ENCODE measurements at regions not wholly inside any gene's neighbourhood (a gene's known extent, or its start where the extent isn't known, plus 50 kb on each side); places are given as distances from the start of the nearest gene placed in this dataset.
"Not testable (repeated sequence)": the region's sequence is repeated elsewhere in the genome, so short reads cannot be mapped to it uniquely, and the experiment has no call there.

DNA sequence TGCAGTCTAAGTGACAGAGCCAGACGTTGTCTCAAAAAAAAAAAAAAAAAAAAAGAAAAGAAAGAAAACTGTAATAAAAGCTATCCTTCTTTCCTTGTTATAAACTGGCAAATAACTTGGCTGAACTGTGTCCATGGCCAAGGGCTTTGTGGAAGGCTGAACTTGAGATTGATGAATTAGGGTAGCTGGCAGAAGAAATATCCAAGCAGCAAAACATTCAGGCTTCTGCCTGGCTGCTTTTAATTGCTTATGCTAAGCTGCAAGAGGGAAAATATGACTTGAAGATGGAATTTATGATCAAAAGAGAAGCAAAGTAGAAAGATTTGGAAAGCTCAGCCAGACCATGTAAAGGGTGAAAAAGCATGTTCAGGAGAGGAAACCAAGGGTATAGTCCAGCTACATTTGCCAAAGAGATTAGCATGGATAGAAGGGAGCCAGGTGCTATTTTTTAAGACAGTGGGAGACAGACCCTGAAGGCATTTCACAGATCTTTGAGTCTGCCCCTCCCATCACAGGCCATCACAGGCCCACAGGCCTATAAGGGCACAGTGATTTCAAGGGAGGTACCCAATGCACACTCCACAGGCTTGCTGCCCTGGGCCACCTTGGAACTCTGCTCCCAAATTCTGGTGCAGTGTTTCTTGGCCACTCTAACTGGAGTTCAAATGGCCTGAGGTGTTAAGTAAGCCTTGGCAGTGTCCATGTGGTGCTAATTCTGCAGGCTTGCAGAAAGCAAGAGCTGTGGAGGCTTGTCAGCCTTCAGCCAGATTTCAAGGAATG, 226.0 kb downstream of the AEBP2 start:
- no peak for TF ChIP-seq SUZ12 (IDR thresholded peaks at IDR 0.05)
- TF ChIP-seq TARDBP (IDR thresholded peaks at IDR 0.05), result no peak
- no peak for TF ChIP-seq ELF4 (IDR thresholded peaks at IDR 0.05)
- TF ChIP-seq HDGF (IDR thresholded peaks at IDR 0.05; ENCODE audit: borderline replicate concordance), result no peak
- TF ChIP-seq BHLHE40 (IDR thresholded peaks at IDR 0.05; ENCODE audit: borderline replicate concordance), result no peak
- TF ChIP-seq L3MBTL2 (conservative IDR thresholded peaks at IDR 0.05), result no peak
- TF ChIP-seq FOXM1 (IDR thresholded peaks at IDR 0.05; ENCODE audit: borderline replicate concordance), result no peak
- TF ChIP-seq ARNT (IDR thresholded peaks at IDR 0.05), result no peak
- ChIA-PET CTCF (no interaction called here), POLR2A (no interaction called here)
- no peak for DNase-seq (ENCODE audit: extremely low spot score)

- TF ChIP-seq ARNT (IDR thresholded peaks at IDR 0.05) (no peak), NFRKB (IDR thresholded peaks at IDR 0.05) (no peak), L3MBTL2 (conservative IDR thresholded peaks at IDR 0.05) (no peak), ZNF384 (IDR thresholded peaks at IDR 0.05) (no peak), CTBP1 (IDR thresholded peaks at IDR 0.05; ENCODE audit: borderline replicate concordance) (no peak), BHLHE40 (IDR thresholded peaks at IDR 0.05; ENCODE audit: borderline replicate concordance) (no peak), SUZ12 (IDR thresholded peaks at IDR 0.05) (no peak), SP1 (IDR thresholded peaks at IDR 0.05) (no peak), ELF4 (IDR thresholded peaks at IDR 0.05) (no peak), HDGF (IDR thresholded peaks at IDR 0.05; ENCODE audit: borderline replicate concordance) (no peak), TARDBP (IDR thresholded peaks at IDR 0.05) (no peak)
- TF ChIP-seq, protein P1, sequence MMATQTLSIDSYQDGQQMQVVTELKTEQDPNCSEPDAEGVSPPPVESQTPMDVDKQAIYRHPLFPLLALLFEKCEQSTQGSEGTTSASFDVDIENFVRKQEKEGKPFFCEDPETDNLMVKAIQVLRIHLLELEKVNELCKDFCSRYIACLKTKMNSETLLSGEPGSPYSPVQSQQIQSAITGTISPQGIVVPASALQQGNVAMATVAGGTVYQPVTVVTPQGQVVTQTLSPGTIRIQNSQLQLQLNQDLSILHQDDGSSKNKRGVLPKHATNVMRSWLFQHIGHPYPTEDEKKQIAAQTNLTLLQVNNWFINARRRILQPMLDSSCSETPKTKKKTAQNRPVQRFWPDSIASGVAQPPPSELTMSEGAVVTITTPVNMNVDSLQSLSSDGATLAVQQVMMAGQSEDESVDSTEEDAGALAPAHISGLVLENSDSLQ (IDR thresholded peaks at IDR 0.05), result no peak
- CTCF ChIA-PET, result no interaction called here
- DNase-seq (ENCODE audit: extremely low spot score), result no peak
- POLR2A ChIA-PET, result no interaction called here
Measured at GRCh38 chr12:19666070-19666469, 226.8 kb downstream of the AEBP2 start.

- TF ChIP-seq BHLHE40 (IDR thresholded peaks at IDR 0.05; ENCODE audit: borderline replicate concordance) (no peak), L3MBTL2 (conservative IDR thresholded peaks at IDR 0.05) (no peak), ELF4 (IDR thresholded peaks at IDR 0.05) (no peak), FOXM1 (IDR thresholded peaks at IDR 0.05; ENCODE audit: borderline replicate concordance) (no peak), ZNF384 (IDR thresholded peaks at IDR 0.05) (no peak)
- TF ChIP-seq, protein P1 (IDR thresholded peaks at IDR 0.05), result no peak
- POLR2A ChIA-PET, result no interaction called here
- DNase-seq (ENCODE audit: extremely low spot score), result no peak
- CTCF ChIA-PET, result no interaction called here
Measured at GRCh38 chr12:19669793-19670192, 230.5 kb downstream of the AEBP2 start.

DNA sequence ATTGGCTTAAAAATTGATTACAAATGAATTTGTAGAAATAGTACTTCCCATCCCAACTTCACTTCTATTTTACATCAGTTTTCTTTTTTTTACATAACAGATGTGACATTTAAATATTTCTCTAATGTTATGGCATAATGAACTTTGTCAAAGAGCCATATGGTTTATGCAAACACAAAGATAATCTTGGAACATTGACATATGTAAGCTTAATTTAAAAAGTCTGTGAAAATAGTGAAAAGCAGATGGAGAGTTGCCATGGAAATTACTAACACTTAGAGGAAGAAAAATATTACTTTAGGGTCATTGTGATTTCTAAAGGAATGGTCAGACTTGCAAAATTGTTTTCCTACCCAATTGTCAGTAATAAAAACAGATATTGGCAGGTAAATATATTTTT, 232.4 kb downstream of the AEBP2 start:
- DNase-seq (ENCODE audit: extremely low spot score), result no peak
- ChIA-PET POLR2A (no interaction called here), CTCF (no interaction called here)
- TF ChIP-seq FOXM1 (IDR thresholded peaks at IDR 0.05; ENCODE audit: borderline replicate concordance), result no peak
- no peak for TF ChIP-seq ARNT (IDR thresholded peaks at IDR 0.05)
- TF ChIP-seq L3MBTL2 (conservative IDR thresholded peaks at IDR 0.05), result no peak
- TF ChIP-seq SUZ12 (IDR thresholded peaks at IDR 0.05), result no peak
- no peak for TF ChIP-seq CTBP1 (IDR thresholded peaks at IDR 0.05; ENCODE audit: borderline replicate concordance)
- no peak for TF ChIP-seq ZNF384 (IDR thresholded peaks at IDR 0.05)
- TF ChIP-seq LEF1 (IDR thresholded peaks at IDR 0.05; ENCODE audit: borderline replicate concordance), result no peak
- no peak for TF ChIP-seq HDGF (IDR thresholded peaks at IDR 0.05; ENCODE audit: borderline replicate concordance)

GRCh38 chr12:19674437-19674836, 235.1 kb downstream of the AEBP2 start:
- CTCF ChIA-PET, result interaction anchor here (0.6 kb wide), 1 partner anchor 261 kb away, joined by 3 read pairs; no protein-coding TSS in a partner anchor
- TF ChIP-seq FOXA1 (IDR thresholded peaks at IDR 0.05) (no peak), L3MBTL2 (conservative IDR thresholded peaks at IDR 0.05) (no peak), HDGF (IDR thresholded peaks at IDR 0.05; ENCODE audit: borderline replicate concordance) (no peak), SUZ12 (IDR thresholded peaks at IDR 0.05) (no peak), FOXK2 (IDR thresholded peaks at IDR 0.05) (no peak), TARDBP (IDR thresholded peaks at IDR 0.05) (no peak), LEF1 (IDR thresholded peaks at IDR 0.05; ENCODE audit: borderline replicate concordance) (no peak), ARNT (IDR thresholded peaks at IDR 0.05) (no peak), BHLHE40 (IDR thresholded peaks at IDR 0.05; ENCODE audit: borderline replicate concordance) (no peak), SP1 (IDR thresholded peaks at IDR 0.05) (no peak), ZNF384 (IDR thresholded peaks at IDR 0.05) (no peak), FOXM1 (IDR thresholded peaks at IDR 0.05; ENCODE audit: borderline replicate concordance) (no peak), NFRKB (IDR thresholded peaks at IDR 0.05) (no peak), ELF4 (IDR thresholded peaks at IDR 0.05) (no peak), CTBP1 (IDR thresholded peaks at IDR 0.05; ENCODE audit: borderline replicate concordance) (no peak)
- TF ChIP-seq, protein P1 (IDR thresholded peaks at IDR 0.05), result no peak
- no peak for DNase-seq (ENCODE audit: extremely low spot score)
- POLR2A ChIA-PET, result no interaction called here

DNA sequence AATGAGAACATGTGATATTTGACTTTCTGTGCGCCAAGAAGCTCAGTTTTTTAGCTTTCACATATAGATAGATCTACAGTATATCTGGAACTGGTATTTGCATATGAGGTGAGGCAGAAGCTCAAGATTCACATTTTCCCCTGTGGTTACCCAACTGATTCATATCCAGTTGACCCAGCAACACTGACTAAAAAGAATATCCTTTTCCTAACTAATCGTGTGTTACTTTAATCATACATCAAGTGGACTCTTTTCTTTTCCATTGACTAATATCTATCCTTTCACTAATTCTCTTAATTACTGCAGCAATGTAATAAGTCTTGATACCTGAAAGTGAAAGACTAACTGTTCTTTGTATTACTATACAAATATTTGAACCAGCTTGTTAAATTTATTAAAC, 236.1 kb downstream of the AEBP2 start:
- no peak for TF ChIP-seq TARDBP (IDR thresholded peaks at IDR 0.05)
- no peak for DNase-seq (ENCODE audit: extremely low spot score)
- CTCF ChIA-PET, result no interaction called here
- POLR2A ChIA-PET, result no interaction called here

GRCh38 chr12:19678501-19678900, 239.2 kb downstream of the AEBP2 start:
- DNase-seq (ENCODE audit: extremely low spot score); POLR2A ChIA-PET; CTCF ChIA-PET: not testable (repeated sequence)

Measured in HEK293T (cell line).